ENCODE measurements at regions not wholly inside any gene's neighbourhood (a gene's known extent, or its start where the extent isn't known, plus 50 kb on each side); places are given as distances from the start of the nearest gene placed in this dataset.
"Not testable (repeated sequence)": the region's sequence is repeated elsewhere in the genome, so short reads cannot be mapped to it uniquely, and the experiment has no call there.

DNA sequence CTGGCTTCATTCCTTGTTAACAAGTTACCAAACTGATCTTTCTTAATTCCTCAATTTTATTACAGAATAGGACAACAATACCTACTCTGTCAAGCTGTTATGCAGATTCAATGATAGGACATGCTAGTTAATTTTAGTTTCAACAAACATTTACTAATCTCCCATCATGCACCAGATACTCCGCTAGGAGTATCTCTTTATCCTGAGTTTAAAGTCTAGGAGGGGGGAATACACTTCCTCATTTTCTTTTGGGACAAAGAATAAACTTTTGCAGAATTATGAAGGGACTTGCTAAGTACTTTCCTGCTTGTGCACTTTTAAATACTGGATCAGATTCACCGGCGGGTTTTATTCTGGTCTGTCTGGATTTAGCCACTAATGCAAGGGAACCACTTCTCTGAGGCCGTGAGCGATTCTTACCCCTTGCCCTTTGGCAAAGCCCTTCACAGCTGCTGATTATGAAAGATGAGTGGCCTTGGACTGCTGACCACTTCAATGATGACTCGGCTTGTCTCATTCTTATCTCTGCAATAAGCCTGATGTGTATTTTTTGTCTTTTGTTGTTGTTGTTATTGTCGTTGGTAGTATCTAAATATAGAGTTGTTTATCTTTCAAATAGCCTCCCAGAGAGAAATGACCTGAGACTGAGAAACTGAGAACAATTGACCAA is 73.9 kb downstream of the RMI1 start:
- in situ Hi-C loops (cut with HindIII; ENCODE audit: low pct_unique_long_range_greater_than_20kb, low sequenced_read_pairs), result no loop called here
- no peak for DNase-seq (ENCODE audit: low read depth)

DNA sequence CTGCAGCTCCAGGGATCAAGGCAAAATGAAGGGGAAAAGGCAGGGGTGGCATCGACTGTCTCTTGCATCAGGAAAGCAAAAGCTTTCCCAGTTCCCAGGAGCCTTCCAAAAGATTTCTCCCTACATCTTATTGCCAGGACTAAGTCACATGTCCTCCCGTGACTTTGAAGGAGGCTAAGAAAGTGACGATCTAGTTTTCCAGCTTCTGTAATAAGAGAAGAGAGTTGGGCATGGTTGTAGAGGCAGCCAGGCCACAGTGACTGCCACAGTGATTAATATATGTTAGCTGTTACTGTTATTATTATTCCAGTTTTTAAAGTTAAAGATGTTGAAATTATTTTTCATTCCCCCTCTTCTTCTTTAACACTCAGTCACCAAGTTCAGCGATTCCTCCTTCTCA is 77.1 kb downstream of the RMI1 start:
- in situ Hi-C loops (cut with HindIII; ENCODE audit: low pct_unique_long_range_greater_than_20kb, low sequenced_read_pairs), result no loop called here
- no peak for DNase-seq (ENCODE audit: low read depth)

DNA sequence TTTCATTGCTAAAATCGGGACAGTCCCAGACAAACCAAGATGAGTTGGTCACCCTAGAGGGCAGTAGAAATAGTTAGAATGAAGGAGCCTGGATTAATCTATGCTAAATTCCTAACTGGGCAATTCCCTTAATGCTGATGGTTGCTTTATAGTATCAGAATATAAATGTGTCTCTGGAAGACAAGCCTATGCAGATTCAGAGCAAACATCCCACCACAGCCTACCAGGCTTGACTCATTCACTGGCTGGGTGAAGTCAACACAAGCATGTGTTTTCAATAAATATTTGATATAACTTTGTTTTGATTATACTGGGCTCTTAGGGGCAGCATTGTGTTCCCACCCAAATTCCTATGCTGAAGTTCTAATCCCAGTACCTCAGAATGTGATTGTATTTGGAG is 79.3 kb downstream of the RMI1 start:
- in situ Hi-C loops (cut with HindIII; ENCODE audit: low pct_unique_long_range_greater_than_20kb, low sequenced_read_pairs), result no loop called here
- no peak for DNase-seq (ENCODE audit: low read depth)

DNA sequence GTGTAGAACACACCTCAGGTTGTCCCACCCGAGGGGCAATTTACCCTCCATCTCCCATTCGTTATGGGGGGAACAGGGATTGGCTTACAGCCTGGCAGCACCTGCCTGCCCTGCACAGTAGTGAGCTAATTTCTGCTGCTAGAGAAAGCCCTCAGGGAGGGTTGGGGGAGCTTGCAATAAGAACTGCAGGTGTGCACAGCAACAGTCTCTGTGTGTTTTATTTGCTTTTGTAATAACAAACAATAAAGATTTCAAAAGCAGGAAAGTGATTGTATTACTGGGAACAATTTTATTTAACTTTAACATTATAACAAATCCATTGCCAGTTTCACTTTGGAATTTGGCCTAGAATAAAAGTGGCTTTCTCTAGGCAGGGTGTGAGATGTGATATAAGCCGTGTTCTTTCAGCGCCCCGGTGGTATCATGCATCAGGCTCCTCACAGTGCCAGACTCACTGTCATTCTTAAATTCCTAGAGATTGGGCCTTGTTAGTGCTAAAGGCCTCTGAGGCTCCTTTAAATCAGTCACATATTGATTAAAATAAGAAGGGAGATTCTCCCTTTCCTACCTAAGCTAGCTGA is 81.1 kb downstream of the RMI1 start:
- DNase-seq (ENCODE audit: low read depth), result no peak
- in situ Hi-C loops (cut with HindIII; ENCODE audit: low pct_unique_long_range_greater_than_20kb, low sequenced_read_pairs), result no loop called here

DNA sequence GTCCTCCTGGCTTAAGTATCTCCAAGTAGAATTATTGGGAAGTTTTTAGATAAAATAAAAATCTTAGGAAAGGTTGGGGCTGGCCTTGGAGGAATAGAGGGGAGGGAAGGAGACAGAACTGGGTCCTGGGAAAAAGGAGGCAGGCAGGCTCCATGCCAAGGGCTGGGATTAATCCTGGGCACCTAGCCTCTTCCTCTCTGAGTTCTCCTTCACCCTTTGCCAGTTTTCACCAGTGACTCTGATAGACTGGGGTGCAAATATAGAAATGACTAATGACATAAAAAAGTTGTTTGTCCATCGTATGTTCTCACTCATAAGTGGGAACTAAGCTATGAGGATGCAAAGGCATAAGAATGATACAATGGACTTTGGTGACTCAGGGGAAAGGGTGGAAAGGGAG is 81.9 kb downstream of the RMI1 start:
- in situ Hi-C loops (cut with HindIII; ENCODE audit: low pct_unique_long_range_greater_than_20kb, low sequenced_read_pairs), result no loop called here
- no peak for DNase-seq (ENCODE audit: low read depth)

DNA sequence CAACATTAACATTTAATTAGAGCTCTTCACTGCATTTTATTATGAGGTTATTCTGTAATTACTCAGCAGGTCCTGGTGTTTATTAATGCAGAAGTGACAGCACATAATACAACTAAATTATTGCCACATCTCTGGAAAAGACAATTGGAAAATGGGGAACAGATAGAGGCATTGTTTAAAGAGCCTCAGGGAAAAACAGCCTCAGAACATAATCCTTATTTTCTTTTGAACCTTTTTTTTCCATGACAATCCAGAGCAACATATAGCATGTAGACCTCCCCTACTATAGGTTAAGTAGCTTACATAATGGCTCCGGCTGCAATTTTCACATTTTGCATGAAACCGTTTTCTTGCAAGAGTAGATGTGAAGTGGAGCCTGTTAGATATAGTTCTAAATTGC is 87.2 kb downstream of the RMI1 start:
- in situ Hi-C loops (cut with HindIII; ENCODE audit: low pct_unique_long_range_greater_than_20kb, low sequenced_read_pairs), result no loop called here
- no peak for DNase-seq (ENCODE audit: low read depth)

DNA sequence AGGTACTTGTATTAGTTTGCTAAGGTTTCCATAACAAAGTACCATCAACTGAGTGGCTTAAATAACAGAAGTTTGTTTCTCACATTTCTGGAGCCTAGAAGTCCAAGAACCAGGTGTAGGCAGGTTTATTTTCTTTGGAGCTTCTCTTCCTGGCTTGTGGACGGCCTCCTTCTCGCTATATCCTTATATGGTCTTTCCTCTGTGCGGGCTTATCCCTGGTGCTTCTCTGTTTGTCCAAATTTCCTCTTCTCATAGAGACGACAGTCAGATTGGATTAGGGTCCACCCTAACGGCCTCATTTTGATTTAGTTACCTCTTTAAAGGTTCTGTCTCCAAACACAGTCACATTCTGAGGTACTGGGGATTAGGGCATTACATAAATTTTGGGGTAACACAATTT is 88.3 kb downstream of the RMI1 start:
- no peak for DNase-seq (ENCODE audit: low read depth)
- in situ Hi-C loops (cut with HindIII; ENCODE audit: low pct_unique_long_range_greater_than_20kb, low sequenced_read_pairs), result no loop called here

DNA sequence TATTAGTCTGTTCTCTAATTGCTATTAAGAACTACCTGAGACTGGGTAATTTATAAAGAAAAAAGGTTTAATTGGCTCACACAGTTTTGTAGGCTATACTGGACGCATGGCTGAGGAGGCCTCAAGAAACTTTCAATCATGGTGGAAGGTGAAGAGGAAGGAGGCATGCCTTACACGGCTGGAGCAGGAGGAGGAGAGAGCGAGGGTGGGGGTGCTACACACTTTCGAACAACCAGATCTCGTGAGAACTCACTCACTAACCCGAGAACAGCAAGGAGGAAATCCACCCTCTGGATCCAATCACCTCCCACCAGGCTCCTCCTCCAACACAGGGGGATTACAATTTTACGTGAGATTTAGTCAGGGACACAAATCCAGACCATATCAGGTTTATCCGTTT is 90.0 kb downstream of the RMI1 start:
- DNase-seq (ENCODE audit: low read depth), result no peak
- in situ Hi-C loops (cut with HindIII; ENCODE audit: low pct_unique_long_range_greater_than_20kb, low sequenced_read_pairs), result no loop called here

DNA sequence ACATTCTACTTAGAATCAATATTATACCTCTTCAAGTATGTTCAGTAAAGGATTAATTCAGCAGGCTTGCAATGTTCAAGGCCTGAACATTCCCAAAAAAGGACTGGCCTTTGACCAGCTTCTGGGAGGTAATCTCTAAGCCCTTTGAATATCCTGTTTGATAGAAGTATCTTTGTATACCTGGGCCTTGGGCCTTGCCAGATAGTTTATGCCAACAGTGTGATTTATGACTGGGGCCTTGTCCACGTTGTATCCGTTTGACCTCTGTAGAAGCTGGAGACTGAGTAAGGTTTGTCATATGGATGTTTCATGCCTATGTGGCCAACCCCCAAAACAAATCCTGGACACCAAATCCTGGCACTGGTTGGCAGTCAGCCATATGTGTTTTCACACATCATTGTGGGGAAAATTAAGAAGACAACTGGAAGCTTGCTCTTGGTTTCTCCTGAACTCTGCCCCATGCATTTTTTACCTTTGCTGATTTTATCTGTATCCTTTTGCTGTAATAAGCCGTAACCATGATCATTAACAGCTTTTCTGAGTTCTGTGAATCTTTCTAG is 92.1 kb downstream of the RMI1 start:
- in situ Hi-C loops (cut with HindIII; ENCODE audit: low pct_unique_long_range_greater_than_20kb, low sequenced_read_pairs), result no loop called here
- DNase-seq (ENCODE audit: low read depth), result no peak

DNA sequence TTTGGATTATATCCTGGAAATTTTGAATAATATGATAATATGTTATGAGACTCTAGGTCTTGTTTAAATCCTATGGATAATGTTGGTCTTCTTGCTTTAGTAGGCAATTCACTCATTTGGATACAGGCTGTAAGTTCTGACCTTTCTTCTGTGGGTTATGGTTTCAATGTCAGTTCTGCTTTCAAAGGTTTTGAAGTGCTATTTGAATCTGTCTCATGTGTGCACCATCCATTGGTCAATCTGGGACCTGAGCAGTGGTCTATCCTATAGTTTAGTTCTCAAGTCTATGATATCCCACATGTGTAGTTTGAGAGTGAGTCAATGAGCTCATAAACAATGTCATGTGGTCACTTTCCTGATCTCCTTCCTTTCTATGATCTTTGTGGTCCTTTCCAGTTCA is 94.4 kb downstream of the RMI1 start:
- no peak for DNase-seq (ENCODE audit: low read depth)

DNA sequence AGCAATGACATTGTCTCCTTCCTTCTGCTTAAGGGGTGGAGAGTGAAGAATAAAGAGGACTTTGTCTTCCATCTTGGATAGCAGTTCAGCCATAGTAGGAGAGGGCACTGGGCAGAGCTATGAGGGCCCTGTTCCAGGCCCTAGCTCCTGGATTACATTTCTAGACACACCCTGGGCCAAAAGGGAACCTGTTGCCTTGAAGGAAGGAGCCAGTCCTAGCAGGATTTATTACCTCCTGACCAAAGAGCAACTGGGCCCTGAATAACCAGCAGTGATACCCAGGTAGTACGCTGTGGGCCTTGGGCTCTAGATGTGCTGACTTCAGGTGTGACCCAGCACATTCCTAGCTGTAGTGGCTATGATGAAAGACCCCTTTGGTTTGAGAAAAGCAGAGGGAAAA is 95.8 kb downstream of the RMI1 start:
- in situ Hi-C loops (cut with HindIII; ENCODE audit: low pct_unique_long_range_greater_than_20kb, low sequenced_read_pairs), result no loop called here
- no peak for DNase-seq (ENCODE audit: low read depth)

More for the DNA sequence above, 94.4 kb downstream of the RMI1 start:
- in situ Hi-C loops (cut with HindIII; ENCODE audit: low pct_unique_long_range_greater_than_20kb, low sequenced_read_pairs), result no loop called here

DNA sequence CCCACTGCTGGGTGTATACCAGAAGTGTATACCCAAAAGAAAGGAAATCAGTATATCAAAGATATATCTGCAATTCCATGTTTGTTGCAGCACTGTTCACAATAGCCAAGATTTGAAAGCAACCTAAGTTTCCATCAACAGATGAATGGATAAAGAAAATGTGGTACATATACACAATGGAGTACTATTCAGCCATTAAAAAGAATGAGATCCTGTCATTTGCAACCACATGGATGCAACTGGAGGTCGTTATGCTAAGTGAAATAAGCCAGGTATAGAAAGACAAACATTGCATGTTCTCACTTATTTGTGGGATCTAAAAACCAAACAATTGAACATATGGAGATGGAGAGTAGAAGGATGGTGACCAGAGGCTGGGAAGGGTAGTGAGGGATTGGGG is 97.2 kb downstream of the RMI1 start:
- in situ Hi-C loops (cut with HindIII; ENCODE audit: low pct_unique_long_range_greater_than_20kb, low sequenced_read_pairs); DNase-seq (ENCODE audit: low read depth): not testable (repeated sequence)

DNA sequence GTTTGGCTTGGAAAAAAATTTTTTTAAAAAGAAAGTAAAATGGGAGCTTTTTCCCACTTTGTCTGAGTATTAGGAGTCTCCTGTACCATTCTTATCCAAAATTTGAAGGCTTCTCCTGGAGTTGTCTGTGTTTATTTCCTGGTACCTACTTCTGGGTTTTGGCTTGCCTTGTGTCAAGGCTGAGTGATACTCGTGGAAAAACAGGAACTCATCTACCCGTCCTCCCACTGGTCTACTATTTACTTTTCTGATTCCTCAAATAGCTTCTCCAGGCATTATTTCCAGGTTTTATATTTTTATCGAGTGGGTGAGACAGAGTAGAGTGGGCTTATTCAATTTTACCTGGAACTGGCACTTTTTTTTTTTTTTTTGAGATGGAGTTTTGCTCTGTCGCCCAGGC is 99.4 kb downstream of the RMI1 start:
- in situ Hi-C loops (cut with HindIII; ENCODE audit: low pct_unique_long_range_greater_than_20kb, low sequenced_read_pairs), result no loop called here
- no peak for DNase-seq (ENCODE audit: low read depth)

DNA sequence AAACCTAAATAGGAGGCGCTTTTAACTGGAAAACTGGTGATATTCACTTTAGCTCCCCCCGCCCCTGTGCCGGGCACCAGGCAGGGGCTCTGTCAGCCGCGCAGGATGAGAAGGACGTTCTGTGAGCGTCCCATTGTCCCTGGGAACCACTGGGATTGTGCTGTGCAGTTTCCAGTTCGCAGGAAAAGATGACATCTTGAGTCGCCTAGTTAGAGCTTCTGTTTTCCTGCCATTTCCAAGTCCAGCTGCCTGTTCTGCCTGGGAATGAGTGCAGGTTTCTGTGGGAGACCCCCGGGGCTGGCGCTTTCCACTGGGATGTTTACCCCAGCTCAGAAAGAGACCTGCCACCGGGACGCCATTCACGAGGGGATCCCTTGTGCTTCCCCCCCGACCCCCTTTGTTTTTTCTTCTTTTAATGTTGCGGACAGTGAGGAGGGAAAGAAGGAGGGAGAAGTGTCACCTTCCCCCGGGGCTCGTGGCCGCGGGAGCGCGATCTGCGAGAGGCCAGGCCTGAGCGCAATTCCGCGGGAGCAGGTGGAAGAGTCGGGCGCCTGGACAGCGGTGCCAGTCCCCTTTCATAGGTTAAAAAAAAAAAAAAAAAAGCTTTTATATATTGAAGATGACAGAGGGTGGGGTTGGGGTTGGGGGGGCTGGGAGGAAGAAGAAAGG is 121.5 kb downstream of the RMI1 start:
- DNase-seq (ENCODE audit: low read depth), result no peak
- in situ Hi-C loops (cut with HindIII; ENCODE audit: low pct_unique_long_range_greater_than_20kb, low sequenced_read_pairs), result no loop called here

DNA sequence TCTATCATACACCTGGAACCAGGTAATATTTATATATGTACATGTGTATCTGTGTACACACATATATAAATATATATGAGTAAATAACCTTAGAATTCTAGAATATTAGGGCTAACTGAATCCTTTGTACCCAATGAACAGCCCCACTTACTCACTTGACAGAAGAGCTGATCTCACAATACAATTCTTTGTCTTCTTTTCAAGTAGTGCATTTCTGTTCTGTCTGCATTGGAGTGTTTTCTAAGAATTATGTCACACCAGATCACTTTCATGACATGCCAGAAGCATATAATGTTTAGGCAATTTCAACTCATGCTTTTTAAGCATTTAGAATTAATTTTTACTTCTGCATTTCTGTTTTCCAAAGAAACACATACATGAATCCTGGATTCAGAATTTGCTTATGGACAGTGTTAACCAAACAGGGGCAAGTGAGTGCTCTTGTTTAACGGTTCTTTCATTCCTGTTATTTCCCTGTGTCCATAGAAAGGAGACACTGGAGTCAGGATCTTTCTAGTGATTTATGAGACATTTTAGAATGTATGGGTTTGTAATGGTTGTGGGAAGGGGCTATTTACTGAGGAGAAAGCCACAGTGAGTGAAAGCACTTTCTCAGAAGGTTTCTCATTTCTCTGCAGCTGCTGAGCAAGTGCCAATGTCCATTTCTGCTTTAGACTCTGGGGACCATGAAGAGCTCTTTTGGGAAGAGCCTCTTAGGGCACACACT is 123.2 kb downstream of the RMI1 start:
- in situ Hi-C loops (cut with HindIII; ENCODE audit: low pct_unique_long_range_greater_than_20kb, low sequenced_read_pairs), result no loop called here

DNA sequence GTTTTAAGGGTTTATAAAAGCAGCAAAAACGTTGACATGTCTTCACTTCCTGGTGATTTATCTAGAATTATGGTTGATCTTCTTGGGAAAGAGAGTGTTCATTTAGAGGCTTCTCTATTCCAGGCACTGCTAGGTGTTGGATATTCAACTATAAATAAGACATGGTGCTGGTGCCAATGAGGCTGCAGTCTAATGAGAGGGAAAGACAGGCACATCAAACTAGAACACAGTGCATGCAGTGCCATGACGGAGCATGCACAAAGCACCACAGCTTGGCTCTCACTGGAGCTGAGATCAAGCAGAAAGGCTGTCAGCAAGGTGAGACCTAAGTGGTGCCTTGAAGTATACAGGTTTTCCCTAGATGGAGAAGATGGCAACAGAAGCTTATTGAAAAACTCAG is 126.5 kb downstream of the RMI1 start:
- in situ Hi-C loops (cut with HindIII; ENCODE audit: low pct_unique_long_range_greater_than_20kb, low sequenced_read_pairs), result no loop called here
- DNase-seq (ENCODE audit: low read depth), result no peak

More for the DNA sequence above, 123.2 kb downstream of the RMI1 start:
- DNase-seq (ENCODE audit: low read depth), result no peak

DNA sequence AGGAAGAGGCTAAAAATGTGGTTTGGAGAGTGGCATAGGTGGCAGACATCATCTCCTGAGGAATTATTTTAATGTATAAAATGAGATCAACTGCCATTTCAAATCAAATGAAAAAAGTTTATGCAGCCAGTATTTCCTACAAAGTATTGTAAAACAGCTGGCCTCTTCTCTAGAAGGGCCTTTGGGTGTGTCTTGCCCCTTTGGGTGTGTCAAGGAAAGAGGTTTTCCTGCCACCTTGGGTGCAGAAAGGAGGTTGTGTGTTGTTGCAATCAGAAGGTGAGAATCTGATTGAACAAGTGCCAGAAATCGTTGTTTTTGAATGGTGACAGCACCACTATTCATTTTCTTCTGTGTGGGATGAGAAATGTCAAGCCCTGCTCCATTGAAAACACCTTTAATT is 127.4 kb downstream of the RMI1 start:
- no peak for DNase-seq (ENCODE audit: low read depth)
- in situ Hi-C loops (cut with HindIII; ENCODE audit: low pct_unique_long_range_greater_than_20kb, low sequenced_read_pairs), result no loop called here

DNA sequence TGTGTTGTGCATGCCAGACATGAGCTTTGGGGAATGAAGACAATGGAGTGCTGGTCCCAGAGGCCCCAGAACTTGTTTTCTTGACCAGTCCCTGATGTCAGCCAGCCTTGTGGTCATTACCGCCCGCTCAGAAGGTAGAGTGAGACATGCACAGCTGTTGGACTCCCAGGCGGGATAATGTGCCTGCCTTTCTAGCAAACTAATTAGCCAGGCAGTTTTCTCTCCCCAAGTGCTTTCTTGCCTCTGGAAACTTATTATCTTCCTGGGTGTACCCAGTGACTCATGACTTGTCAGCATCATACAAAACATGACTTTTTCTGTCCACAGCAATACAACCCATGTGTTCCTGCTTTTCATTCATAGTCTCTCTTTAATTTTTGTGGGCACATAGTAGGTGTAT is 131.1 kb downstream of the RMI1 start:
- DNase-seq (ENCODE audit: low read depth), result no peak
- in situ Hi-C loops (cut with HindIII; ENCODE audit: low pct_unique_long_range_greater_than_20kb, low sequenced_read_pairs), result no loop called here

DNA sequence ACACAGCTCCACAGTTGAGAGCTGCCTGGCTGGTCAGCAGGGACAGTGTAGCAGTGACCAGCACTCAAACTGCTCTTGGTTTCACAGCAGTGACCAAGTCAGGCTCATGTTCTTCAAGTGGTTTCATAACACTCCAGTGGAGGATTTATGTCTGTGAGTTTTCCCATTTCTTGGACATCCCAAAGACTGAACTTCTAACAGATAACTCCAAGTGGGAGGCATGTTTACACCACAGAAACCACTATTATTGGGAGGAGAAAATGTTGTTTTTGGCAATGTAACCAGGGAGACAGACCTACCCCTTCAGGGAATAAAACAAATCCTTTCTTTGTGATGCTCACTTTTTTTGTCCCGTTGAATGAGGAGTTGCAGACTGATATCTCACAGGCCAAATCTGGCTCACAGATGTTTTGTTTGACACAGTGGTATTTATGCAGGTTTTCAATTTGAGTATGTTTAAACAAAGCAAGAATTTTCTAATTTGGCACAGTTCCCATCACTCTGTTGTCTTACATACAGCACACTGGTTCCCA is 141.5 kb downstream of the RMI1 start:
- in situ Hi-C loops (cut with HindIII; ENCODE audit: low pct_unique_long_range_greater_than_20kb, low sequenced_read_pairs), result no loop called here
- DNase-seq (ENCODE audit: low read depth), result no peak

All from Caki2 (cell line).